ENCODE measurements at regions not wholly inside any gene's neighbourhood (a gene's known extent, or its start where the extent isn't known, plus 50 kb on each side); places are given as distances from the start of the nearest gene placed in this dataset.

- 75% methylated on average over 9 of the region's 9 CpGs for WGBS
- TF ChIP-seq POLR2A (IDR thresholded peaks at IDR 0.05) (no peak), POLR2AphosphoS5 (IDR thresholded peaks at IDR 0.05) (no peak), EP300 (IDR thresholded peaks at IDR 0.05) (no peak), CTCF (IDR thresholded peaks at IDR 0.05) (no peak)
- Histone ChIP-seq H3K4me3 (no peak overlapping the region), H3K27ac (no peak overlapping the region), H3K9me3 (no peaks in the 10 kb centered on the region), H3K36me3 (no peaks in the 10 kb centered on the region), H3K27me3 (no peaks in the 10 kb centered on the region), H3K4me1 (no peaks in the 10 kb centered on the region)
- DNase-seq (ENCODE audit: low spot score in 2 of 2) = no peak
Measured at GRCh38 chr15:87758794-87759418, 497.6 kb downstream of the NTRK3 start.

DNA sequence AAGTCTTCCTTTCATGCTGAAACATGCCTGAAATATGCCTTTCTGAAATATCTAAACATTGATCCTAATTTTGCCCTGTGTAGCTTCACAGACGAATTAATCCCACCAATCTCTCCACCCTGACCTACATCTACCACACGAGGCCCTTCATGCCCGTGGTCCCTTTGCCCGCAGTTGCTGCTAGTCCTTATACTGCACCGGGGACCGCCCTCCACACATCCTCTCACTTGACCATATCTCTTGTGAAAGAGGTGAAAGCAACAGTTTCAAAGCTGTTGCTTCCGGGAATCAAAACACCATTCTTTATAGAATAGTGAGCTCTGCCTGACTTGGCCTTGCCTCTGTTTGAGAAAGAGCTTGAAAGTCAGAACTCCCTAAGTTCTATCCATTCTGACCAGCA is 499.5 kb downstream of the NTRK3 start:
- Histone ChIP-seq H3K27me3 (no peaks in the 10 kb centered on the region), H3K9me3 (no peaks in the 10 kb centered on the region), H3K4me1 (no peaks in the 10 kb centered on the region), H3K27ac (no peak overlapping the region), H3K36me3 (no peaks in the 10 kb centered on the region), H3K4me3 (no peak overlapping the region)
- TF ChIP-seq EP300 (IDR thresholded peaks at IDR 0.05) = no peak
- TF ChIP-seq POLR2A (IDR thresholded peaks at IDR 0.05) = no peak
- no peak for TF ChIP-seq POLR2AphosphoS5 (IDR thresholded peaks at IDR 0.05)
- no peak for TF ChIP-seq CTCF (IDR thresholded peaks at IDR 0.05)
- no peak for DNase-seq (ENCODE audit: low spot score in 2 of 2)
- WGBS = 94% methylated on average over 7 of the region's 7 CpGs

- no peaks in the 10 kb centered on the region for H3K4me1 ChIP-seq
- no peaks in the 10 kb centered on the region for H3K9me3 ChIP-seq
- H3K36me3 ChIP-seq = no peaks in the 10 kb centered on the region
- WGBS = 80% methylated on average over 3 of the region's 3 CpGs
- DNase-seq (ENCODE audit: low spot score in 2 of 2) = no peak
- TF ChIP-seq POLR2A (IDR thresholded peaks at IDR 0.05) (no peak), POLR2AphosphoS5 (IDR thresholded peaks at IDR 0.05) (no peak), CTCF (IDR thresholded peaks at IDR 0.05) (no peak), EP300 (IDR thresholded peaks at IDR 0.05) (no peak)
- H3K27ac ChIP-seq = no peak overlapping the region
- H3K27me3 ChIP-seq = no peaks in the 10 kb centered on the region
- H3K4me3 ChIP-seq = no peak overlapping the region
Measured at GRCh38 chr15:87756072-87756471, 500.5 kb downstream of the NTRK3 start.

GRCh38 chr15:87755226-87755625 is 501.3 kb downstream of the NTRK3 start:
- 97% methylated on average over 4 of the region's 4 CpGs for WGBS
- H3K27ac ChIP-seq = no peak overlapping the region
- H3K9me3 ChIP-seq = no peaks in the 10 kb centered on the region
- no peak for TF ChIP-seq EP300 (IDR thresholded peaks at IDR 0.05)
- no peaks in the 10 kb centered on the region for H3K27me3 ChIP-seq
- no peaks in the 10 kb centered on the region for H3K4me1 ChIP-seq
- no peaks in the 10 kb centered on the region for H3K36me3 ChIP-seq
- no peak for DNase-seq (ENCODE audit: low spot score in 2 of 2)
- no peak overlapping the region for H3K4me3 ChIP-seq

GRCh38 chr15:87753539-87753938 is 503.0 kb downstream of the NTRK3 start:
- Histone ChIP-seq H3K36me3 (no peaks in the 10 kb centered on the region), H3K9me3 (no peaks in the 10 kb centered on the region), H3K27ac (no peak overlapping the region), H3K27me3 (no peaks in the 10 kb centered on the region), H3K4me1 (no peaks in the 10 kb centered on the region), H3K4me3 (no peak overlapping the region)
- TF ChIP-seq POLR2A (IDR thresholded peaks at IDR 0.05) (no peak), EP300 (IDR thresholded peaks at IDR 0.05) (no peak)
- no peak for DNase-seq (ENCODE audit: low spot score in 2 of 2)
- WGBS = 76% methylated on average over 11 of the region's 11 CpGs

DNA sequence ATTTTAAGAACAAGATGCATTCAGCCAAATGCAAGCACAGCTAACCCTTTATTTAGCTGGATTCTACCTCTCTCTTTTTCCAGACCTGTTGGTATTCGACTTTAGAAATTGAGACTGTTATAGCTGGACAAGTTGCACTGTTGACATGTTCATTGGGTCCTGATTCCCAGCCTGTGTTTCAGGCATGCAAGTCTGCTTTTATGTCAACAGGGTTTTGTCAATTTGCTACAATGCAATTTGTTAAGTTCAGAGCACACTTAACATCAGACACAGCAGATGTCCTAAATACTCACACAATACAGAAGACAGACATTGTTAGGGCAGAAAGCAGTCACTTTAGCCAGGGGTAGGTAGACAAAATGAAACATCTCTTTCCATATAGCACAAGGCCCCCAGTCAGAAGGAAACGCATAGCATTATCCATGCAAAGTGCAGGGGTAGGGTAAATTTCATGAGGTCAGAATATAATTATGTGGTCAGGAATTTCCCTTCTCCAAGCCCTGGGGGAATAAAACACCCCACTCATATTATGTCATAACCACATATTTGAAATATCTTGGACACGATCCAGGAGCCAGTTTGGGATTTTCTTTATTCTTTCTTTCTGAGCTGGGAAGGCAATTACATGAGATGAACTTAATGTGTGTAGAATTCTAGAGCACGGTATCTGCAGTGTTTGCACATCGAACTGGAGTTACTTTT is 504.1 kb downstream of the NTRK3 start:
- Histone ChIP-seq H3K4me3 (no peak overlapping the region), H3K27me3 (peaks cover 3% of the 10 kb centered on the region), H3K36me3 (no peaks in the 10 kb centered on the region), H3K4me1 (no peaks in the 10 kb centered on the region), H3K27ac (no peak overlapping the region), H3K9me3 (no peaks in the 10 kb centered on the region)
- no peak for TF ChIP-seq POLR2A (IDR thresholded peaks at IDR 0.05)
- TF ChIP-seq CTCF (IDR thresholded peaks at IDR 0.05) = no peak
- TF ChIP-seq POLR2AphosphoS5 (IDR thresholded peaks at IDR 0.05) = no peak
- TF ChIP-seq EP300 (IDR thresholded peaks at IDR 0.05) = no peak
- no peak for DNase-seq (ENCODE audit: low spot score in 2 of 2)
- 24% methylated on average over 5 of the region's 5 CpGs for WGBS

All from suprapubic skin (tissue), 4 donors.